HS-27A (cell line): ENCODE measurements at regions not wholly inside any gene's neighbourhood (a gene's known extent, or its start where the extent isn't known, plus 50 kb on each side); places are given as distances from the start of the nearest gene placed in this dataset.
"Not testable (repeated sequence)": the region's sequence is repeated elsewhere in the genome, so short reads cannot be mapped to it uniquely, and the experiment has no call there.

Experiments
- DNase-seq: peaks from one replicate; pipeline ENCODE4 v3.0.0-alpha.2; 2012; ENCODE audit warnings: low read depth, missing footprints

GRCh38 chr3:165624761-165625160 is 212.5 kb downstream of the BCHE start:
- no peak for DNase-seq

- no peak for DNase-seq
Measured at GRCh38 chr3:165622356-165622755, 214.9 kb downstream of the BCHE start.

- no peak for DNase-seq
Measured at GRCh38 chr3:165619069-165619468, 218.2 kb downstream of the BCHE start.

GRCh38 chr3:165617134-165617533 is 220.1 kb downstream of the BCHE start:
- no peak for DNase-seq

GRCh38 chr3:165614337-165614736 is 222.9 kb downstream of the BCHE start:
- no peak for DNase-seq

- no peak for DNase-seq
Measured at GRCh38 chr3:165613014-165613413, 224.2 kb downstream of the BCHE start.

GRCh38 chr3:165607221-165607620 is 230.0 kb downstream of the BCHE start:
- DNase-seq = no peak

GRCh38 chr3:165603196-165603595 is 234.0 kb downstream of the BCHE start:
- no peak for DNase-seq

GRCh38 chr3:165572566-165572965 is 264.7 kb downstream of the BCHE start:
- DNase-seq = not testable (repeated sequence)

- no peak for DNase-seq
Measured at GRCh38 chr3:165568907-165569462, 268.2 kb downstream of the BCHE start.

- DNase-seq = no peak
Measured at GRCh38 chr3:165555785-165556184, 281.4 kb downstream of the BCHE start.

GRCh38 chr3:165553371-165553770 is 283.9 kb downstream of the BCHE start:
- DNase-seq = no peak

- no peak for DNase-seq
Measured at GRCh38 chr3:165549665-165550064, 287.6 kb downstream of the BCHE start.

- no peak for DNase-seq
Measured at GRCh38 chr3:165549037-165549436, 288.2 kb downstream of the BCHE start.

- no peak for DNase-seq
Measured at GRCh38 chr3:165545059-165545458, 292.2 kb downstream of the BCHE start.

GRCh38 chr3:165544432-165544831 is 292.8 kb downstream of the BCHE start:
- no peak for DNase-seq

- DNase-seq = no peak
Measured at GRCh38 chr3:165538166-165538565, 299.1 kb downstream of the BCHE start.

GRCh38 chr3:165532851-165533250 is 304.4 kb downstream of the BCHE start:
- DNase-seq = no peak

- no peak for DNase-seq
Measured at GRCh38 chr3:165529451-165529850, 307.8 kb downstream of the BCHE start.

- DNase-seq = no peak
Measured at GRCh38 chr3:165526367-165526766, 310.9 kb downstream of the BCHE start.

GRCh38 chr3:165523801-165524200 is 313.4 kb downstream of the BCHE start:
- DNase-seq = peak; percentile 17

- DNase-seq = no peak
Measured at GRCh38 chr3:165522386-165522785, 314.8 kb downstream of the BCHE start.

- no peak for DNase-seq
Measured at GRCh38 chr3:165521131-165521871, 315.9 kb downstream of the BCHE start.

- DNase-seq = no peak
Measured at GRCh38 chr3:165519687-165520086, 317.5 kb downstream of the BCHE start.
